ENCODE measurements at regions not wholly inside any gene's neighbourhood (a gene's known extent, or its start where the extent isn't known, plus 50 kb on each side); places are given as distances from the start of the nearest gene placed in this dataset.

DNA sequence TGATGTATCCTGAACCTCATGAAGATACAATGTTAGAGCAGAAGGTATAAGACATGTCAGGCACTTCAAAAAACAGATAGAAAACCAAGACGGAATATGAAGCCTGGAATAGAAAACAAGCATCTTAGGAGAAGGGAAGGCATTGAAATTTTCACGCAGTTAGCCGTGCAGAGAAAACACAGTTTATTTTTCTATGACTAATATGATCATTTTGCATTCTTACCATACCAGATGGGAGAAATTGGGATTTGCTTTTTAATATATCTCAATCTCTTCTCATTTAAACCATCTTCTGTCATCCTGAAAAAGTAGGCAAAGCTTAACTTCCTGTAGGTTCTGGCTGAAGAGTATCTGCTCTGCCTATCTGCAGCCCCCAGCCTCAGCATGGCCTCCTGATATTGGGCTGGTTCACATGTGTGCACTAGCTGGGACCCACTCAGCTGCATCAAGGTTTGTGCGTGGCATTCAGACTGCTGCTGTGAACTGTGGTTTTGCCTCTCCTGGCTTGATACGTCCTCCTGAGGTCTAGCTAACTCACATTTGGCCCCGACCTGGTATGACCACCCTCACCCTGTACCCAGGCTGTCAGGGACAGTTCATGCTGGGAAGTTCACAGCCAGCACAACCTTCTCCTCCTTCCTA is 392.5 kb upstream of the SASH1 start:
- DNase-seq (ENCODE audit: low read depth in 1 of 2, low spot score in 1 of 2): peak in 1 of 2 donors; percentile 25
- H3K4me1 ChIP-seq (ENCODE audit: low read depth): no peaks in the 10 kb centered on the region
- TF ChIP-seq, protein P1, sequence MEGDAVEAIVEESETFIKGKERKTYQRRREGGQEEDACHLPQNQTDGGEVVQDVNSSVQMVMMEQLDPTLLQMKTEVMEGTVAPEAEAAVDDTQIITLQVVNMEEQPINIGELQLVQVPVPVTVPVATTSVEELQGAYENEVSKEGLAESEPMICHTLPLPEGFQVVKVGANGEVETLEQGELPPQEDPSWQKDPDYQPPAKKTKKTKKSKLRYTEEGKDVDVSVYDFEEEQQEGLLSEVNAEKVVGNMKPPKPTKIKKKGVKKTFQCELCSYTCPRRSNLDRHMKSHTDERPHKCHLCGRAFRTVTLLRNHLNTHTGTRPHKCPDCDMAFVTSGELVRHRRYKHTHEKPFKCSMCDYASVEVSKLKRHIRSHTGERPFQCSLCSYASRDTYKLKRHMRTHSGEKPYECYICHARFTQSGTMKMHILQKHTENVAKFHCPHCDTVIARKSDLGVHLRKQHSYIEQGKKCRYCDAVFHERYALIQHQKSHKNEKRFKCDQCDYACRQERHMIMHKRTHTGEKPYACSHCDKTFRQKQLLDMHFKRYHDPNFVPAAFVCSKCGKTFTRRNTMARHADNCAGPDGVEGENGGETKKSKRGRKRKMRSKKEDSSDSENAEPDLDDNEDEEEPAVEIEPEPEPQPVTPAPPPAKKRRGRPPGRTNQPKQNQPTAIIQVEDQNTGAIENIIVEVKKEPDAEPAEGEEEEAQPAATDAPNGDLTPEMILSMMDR (IDR thresholded peaks at IDR 0.05; ENCODE audit: low read depth, low read length): no peak
- H3K27me3 ChIP-seq: no peaks in the 10 kb centered on the region
- H3K4me3 ChIP-seq: no peak overlapping the region
- no peaks in the 10 kb centered on the region for H3K9me3 ChIP-seq (ENCODE audit: low read depth)
- H3K36me3 ChIP-seq: no peaks in the 10 kb centered on the region
- no peak overlapping the region for H3K27ac ChIP-seq

DNA sequence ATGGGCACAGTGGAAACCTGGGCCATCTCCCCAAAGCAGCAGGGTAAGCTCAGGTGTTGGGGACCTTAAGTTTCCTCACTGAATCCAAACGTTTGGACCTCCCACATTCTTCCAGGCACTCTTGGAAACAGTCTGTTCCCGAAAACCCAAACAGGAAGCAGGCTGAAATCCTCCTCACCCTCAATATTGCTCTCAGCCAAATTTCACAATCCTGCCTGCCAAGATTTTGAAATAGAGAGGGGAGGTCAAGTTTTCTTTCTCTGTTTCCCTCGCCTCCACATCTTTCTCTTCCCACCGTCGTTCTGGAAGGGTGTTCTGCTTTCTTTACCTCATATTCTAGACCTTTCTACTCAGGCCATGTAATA is 392.0 kb upstream of the SASH1 start:
- H3K36me3 ChIP-seq: no peaks in the 10 kb centered on the region
- no peaks in the 10 kb centered on the region for H3K27me3 ChIP-seq
- no peaks in the 10 kb centered on the region for H3K4me1 ChIP-seq (ENCODE audit: low read depth)
- no peaks in the 10 kb centered on the region for H3K9me3 ChIP-seq (ENCODE audit: low read depth)
- TF ChIP-seq, protein P1 (IDR thresholded peaks at IDR 0.05; ENCODE audit: low read depth, low read length): no peak
- no peak overlapping the region for H3K4me3 ChIP-seq
- peak in 1 of 2 donors; percentile 88 for DNase-seq (ENCODE audit: low read depth in 1 of 2, low spot score in 1 of 2)
- no peak overlapping the region for H3K27ac ChIP-seq

DNA sequence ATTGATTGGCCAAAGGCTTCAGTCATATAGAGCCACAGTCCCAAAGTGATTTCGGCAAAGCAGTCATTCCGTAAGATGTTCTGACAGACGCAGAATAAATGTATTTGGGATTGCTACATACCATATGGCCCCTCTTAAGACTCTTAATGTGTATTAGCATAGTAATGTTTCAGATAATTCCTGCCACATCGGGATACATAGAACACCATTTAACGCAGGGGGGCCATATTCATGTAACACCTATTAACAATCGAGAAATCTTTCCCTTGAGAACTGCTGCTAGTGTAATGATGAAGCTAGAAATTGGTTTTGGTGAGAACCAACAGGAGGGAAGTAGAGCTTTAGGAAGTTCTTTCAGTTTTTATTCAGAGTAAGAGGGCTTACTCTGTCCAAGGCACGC is 390.9 kb upstream of the SASH1 start:
- TF ChIP-seq, protein P1 (IDR thresholded peaks at IDR 0.05; ENCODE audit: low read depth, low read length): no peak
- Histone ChIP-seq H3K27me3 (no peaks in the 10 kb centered on the region), H3K36me3 (no peaks in the 10 kb centered on the region), H3K4me1 (ENCODE audit: low read depth) (no peaks in the 10 kb centered on the region), H3K9me3 (ENCODE audit: low read depth) (no peaks in the 10 kb centered on the region), H3K4me3 (no peak overlapping the region), H3K27ac (no peak overlapping the region)
- DNase-seq (ENCODE audit: low read depth in 1 of 2, low spot score in 1 of 2): no peak

DNA sequence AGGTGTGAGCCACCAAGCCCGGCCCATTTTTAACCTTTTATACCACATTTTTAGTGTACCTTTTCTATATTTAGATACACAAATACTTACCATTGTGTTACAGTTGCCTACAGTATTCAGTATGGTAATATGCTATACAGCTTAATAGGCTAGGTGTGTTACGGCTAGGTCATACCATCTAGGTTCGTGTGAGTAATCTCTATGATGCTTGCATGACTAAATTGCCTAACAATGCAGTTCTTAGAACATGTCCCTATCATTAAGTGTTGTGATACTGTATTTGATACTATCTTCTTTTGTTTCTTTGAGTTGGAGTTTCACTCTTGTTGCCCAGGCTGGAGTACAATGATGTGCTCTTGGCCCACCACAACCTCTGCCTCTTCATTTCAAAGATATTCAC is 387.7 kb upstream of the SASH1 start:
- DNase-seq (ENCODE audit: low read depth in 1 of 2, low spot score in 1 of 2): no peak
- H3K36me3 ChIP-seq: no peaks in the 10 kb centered on the region
- H3K9me3 ChIP-seq (ENCODE audit: low read depth): no peaks in the 10 kb centered on the region

DNA sequence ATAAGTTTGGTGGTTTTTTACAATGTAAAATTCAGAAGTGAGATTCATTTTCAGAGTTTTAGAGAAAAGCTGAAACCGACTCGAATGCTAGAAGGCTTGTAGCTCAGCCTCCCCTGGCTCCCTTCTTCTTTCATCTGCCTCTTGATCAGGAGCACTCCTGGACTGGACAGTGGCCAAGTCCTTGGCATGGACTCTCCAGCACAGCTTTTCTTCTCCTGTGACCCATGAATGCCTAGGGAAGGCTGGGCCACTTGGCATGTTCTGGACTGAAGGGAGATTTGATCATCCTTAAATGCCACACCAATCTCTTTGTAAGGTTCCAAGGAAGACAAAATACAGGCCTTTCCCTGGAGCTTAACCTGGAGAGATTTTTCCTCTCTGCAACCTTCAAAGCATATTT is 384.0 kb upstream of the SASH1 start:
- no peak overlapping the region for H3K27ac ChIP-seq
- no peaks in the 10 kb centered on the region for H3K27me3 ChIP-seq
- peak in 1 of 2 donors; percentile 9 for DNase-seq (ENCODE audit: low read depth in 1 of 2, low spot score in 1 of 2)
- TF ChIP-seq, protein P1 (IDR thresholded peaks at IDR 0.05; ENCODE audit: low read depth, low read length): no peak
- no peaks in the 10 kb centered on the region for H3K9me3 ChIP-seq (ENCODE audit: low read depth)
- H3K4me1 ChIP-seq (ENCODE audit: low read depth): no peaks in the 10 kb centered on the region
- H3K36me3 ChIP-seq: no peaks in the 10 kb centered on the region
- no peak overlapping the region for H3K4me3 ChIP-seq

More for the DNA sequence above, 387.7 kb upstream of the SASH1 start:
- Histone ChIP-seq H3K4me1 (ENCODE audit: low read depth) (no peaks in the 10 kb centered on the region), H3K4me3 (no peak overlapping the region), H3K27ac (no peak overlapping the region), H3K27me3 (no peaks in the 10 kb centered on the region)
- TF ChIP-seq, protein P1 (IDR thresholded peaks at IDR 0.05; ENCODE audit: low read depth, low read length): no peak

Measured in cardiac muscle cell (in vitro differentiated cells and primary cell).